ENCODE measurements at regions not wholly inside any gene's neighbourhood (a gene's known extent, or its start where the extent isn't known, plus 50 kb on each side); places are given as distances from the start of the nearest gene placed in this dataset.
"Not testable (repeated sequence)": the region's sequence is repeated elsewhere in the genome, so short reads cannot be mapped to it uniquely, and the experiment has no call there.

- H3K9me3 ChIP-seq = no peaks in the 10 kb centered on the region
- no peak overlapping the region for H3K9ac ChIP-seq
- H3K4me3 ChIP-seq = no peak overlapping the region
- no peaks in the 10 kb centered on the region for H3K4me1 ChIP-seq
- no peaks in the 10 kb centered on the region for H3K36me3 ChIP-seq
- H4K20me1 ChIP-seq = no peaks in the 10 kb centered on the region
- H3K27ac ChIP-seq = no peak overlapping the region
- TF ChIP-seq Cebpa-rat (IDR thresholded peaks at IDR 0.05) = no peak
- no peaks in the 10 kb centered on the region for H3K27me3 ChIP-seq
- H3K4me2 ChIP-seq = no peak overlapping the region
These were observed 632.9 kb upstream of the CELF4 start for GRCh38 chr18:38198526-38198925.

DNA sequence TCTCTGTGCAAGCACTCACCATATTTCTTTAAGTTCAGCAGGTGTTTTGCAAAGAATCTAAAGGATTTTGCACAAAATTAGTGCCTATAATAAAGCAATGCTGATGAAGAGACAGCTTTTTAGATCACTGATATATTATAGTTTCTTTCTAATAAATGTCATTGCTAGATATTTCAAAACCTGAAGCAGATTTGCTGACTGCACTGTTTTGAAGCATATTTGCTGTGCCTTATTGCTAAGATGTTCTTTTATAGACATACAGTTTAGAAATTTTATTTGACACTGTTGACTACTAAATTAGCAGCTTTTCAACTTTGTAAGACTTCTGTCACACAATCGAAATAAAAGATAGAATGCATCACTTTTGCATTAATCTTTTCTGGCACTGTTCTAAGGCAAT, 620.9 kb upstream of the CELF4 start:
- no peak for TF ChIP-seq Cebpa-rat (IDR thresholded peaks at IDR 0.05)
- Histone ChIP-seq H3K9me3 (peaks cover 19% of the 10 kb centered on the region), H3K27me3 (no peaks in the 10 kb centered on the region), H4K20me1 (no peaks in the 10 kb centered on the region), H3K9ac (no peak overlapping the region), H3K4me1 (no peaks in the 10 kb centered on the region), H3K4me2 (no peak overlapping the region), H3K36me3 (no peaks in the 10 kb centered on the region), H3K27ac (no peak overlapping the region), H3K4me3 (no peak overlapping the region)

DNA sequence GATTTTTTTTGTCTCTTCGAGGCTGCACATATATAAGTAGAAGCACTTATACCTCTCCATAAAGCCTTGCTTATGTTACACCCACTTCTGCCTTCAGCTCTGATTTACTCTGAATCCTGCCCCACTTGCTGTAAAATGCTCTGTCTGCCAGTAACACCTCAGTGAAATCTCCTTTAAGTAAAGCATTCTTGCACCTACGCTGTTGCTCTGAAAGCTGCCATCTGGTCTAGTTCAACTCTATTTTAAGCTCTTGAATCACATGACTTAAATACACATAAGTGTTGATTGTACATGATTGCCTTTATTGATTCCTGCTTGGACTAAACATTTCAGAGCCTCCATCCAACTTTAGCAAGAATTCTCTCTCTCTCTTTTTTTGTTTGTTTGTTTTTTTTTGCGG, 609.0 kb upstream of the CELF4 start:
- H3K4me2 ChIP-seq = no peak overlapping the region
- H3K27me3 ChIP-seq = no peaks in the 10 kb centered on the region
- no peaks in the 10 kb centered on the region for H3K36me3 ChIP-seq
- H4K20me1 ChIP-seq = no peaks in the 10 kb centered on the region
- no peak overlapping the region for H3K4me3 ChIP-seq
- H3K4me1 ChIP-seq = peaks cover 6% of the 10 kb centered on the region; the same call in 1 of the 2 replicates
- no peak for TF ChIP-seq Cebpa-rat (IDR thresholded peaks at IDR 0.05)
- no peak overlapping the region for H3K9ac ChIP-seq
- no peaks in the 10 kb centered on the region for H3K9me3 ChIP-seq
- no peak overlapping the region for H3K27ac ChIP-seq

DNA sequence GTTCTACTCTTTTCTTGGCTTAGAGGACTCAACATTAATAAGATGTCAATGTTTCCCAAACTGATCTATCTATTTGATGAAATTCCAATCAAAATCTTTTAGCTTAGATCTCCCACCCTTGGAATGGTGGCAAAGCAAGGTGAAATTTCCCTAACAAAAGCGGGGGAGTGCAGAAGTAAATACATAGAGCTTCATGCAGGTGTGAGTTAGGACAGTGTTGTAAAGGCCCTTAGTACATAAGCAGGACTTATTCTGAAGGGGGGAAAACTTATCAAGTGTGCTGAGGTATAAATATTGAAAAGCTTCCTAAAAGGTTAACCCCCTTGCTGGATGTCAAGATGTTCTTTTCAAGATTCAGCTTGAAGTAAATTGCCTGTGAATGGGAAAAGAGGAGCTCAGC, 608.6 kb upstream of the CELF4 start:
- Histone ChIP-seq H3K27ac (no peak overlapping the region), H3K9ac (no peak overlapping the region), H3K27me3 (no peaks in the 10 kb centered on the region), H4K20me1 (no peaks in the 10 kb centered on the region), H3K4me2 (no peak overlapping the region), H3K9me3 (no peaks in the 10 kb centered on the region), H3K36me3 (no peaks in the 10 kb centered on the region), H3K4me1 (peaks cover 6% of the 10 kb centered on the region; the same call in 1 of the 2 replicates), H3K4me3 (no peak overlapping the region)
- no peak for TF ChIP-seq Cebpa-rat (IDR thresholded peaks at IDR 0.05)

- no peaks in the 10 kb centered on the region for H3K9me3 ChIP-seq
- TF ChIP-seq Cebpa-rat (IDR thresholded peaks at IDR 0.05) = no peak
- H3K36me3 ChIP-seq = no peaks in the 10 kb centered on the region
- no peaks in the 10 kb centered on the region for H3K27me3 ChIP-seq
- H3K27ac ChIP-seq = no peak overlapping the region
- no peaks in the 10 kb centered on the region for H4K20me1 ChIP-seq
- H3K4me2 ChIP-seq = no peak overlapping the region
- no peak overlapping the region for H3K9ac ChIP-seq
- H3K4me1 ChIP-seq = no peaks in the 10 kb centered on the region
- H3K4me3 ChIP-seq = no peak overlapping the region
These were observed 605.2 kb upstream of the CELF4 start for GRCh38 chr18:38170845-38171244.

GRCh38 chr18:38167623-38168022, 602.0 kb upstream of the CELF4 start:
- TF ChIP-seq Cebpa-rat (IDR thresholded peaks at IDR 0.05) = no peak
- no peaks in the 10 kb centered on the region for H3K9me3 ChIP-seq
- no peaks in the 10 kb centered on the region for H3K4me1 ChIP-seq
- no peaks in the 10 kb centered on the region for H4K20me1 ChIP-seq
- no peak overlapping the region for H3K27ac ChIP-seq
- H3K4me2 ChIP-seq = no peak overlapping the region
- no peaks in the 10 kb centered on the region for H3K36me3 ChIP-seq
- H3K4me3 ChIP-seq = no peak overlapping the region
- H3K27me3 ChIP-seq = no peaks in the 10 kb centered on the region
- H3K9ac ChIP-seq = no peak overlapping the region

- H3K4me2 ChIP-seq, H3K27ac ChIP-seq, H3K36me3 ChIP-seq, H3K4me3 ChIP-seq, H3K4me1 ChIP-seq, H3K9me3 ChIP-seq, H4K20me1 ChIP-seq, H3K9ac ChIP-seq, H3K27me3 ChIP-seq: not testable (repeated sequence)
These were observed 587.5 kb upstream of the CELF4 start for GRCh38 chr18:38153116-38153515.

- Histone ChIP-seq H3K4me3 (no peak overlapping the region), H3K27ac (no peak overlapping the region), H3K27me3 (no peaks in the 10 kb centered on the region), H3K9me3 (no peaks in the 10 kb centered on the region), H3K36me3 (no peaks in the 10 kb centered on the region), H3K4me2 (no peak overlapping the region), H4K20me1 (no peaks in the 10 kb centered on the region), H3K4me1 (no peaks in the 10 kb centered on the region), H3K9ac (no peak overlapping the region)
- no peak for TF ChIP-seq Cebpa-rat (IDR thresholded peaks at IDR 0.05)
These were observed 551.1 kb upstream of the CELF4 start for GRCh38 chr18:38116716-38117115.

- no peaks in the 10 kb centered on the region for H3K36me3 ChIP-seq
- no peak overlapping the region for H3K9ac ChIP-seq
- H3K27ac ChIP-seq = no peak overlapping the region
- H3K4me3 ChIP-seq = no peak overlapping the region
- no peaks in the 10 kb centered on the region for H3K4me1 ChIP-seq
- H3K27me3 ChIP-seq = no peaks in the 10 kb centered on the region
- H4K20me1 ChIP-seq = no peaks in the 10 kb centered on the region
- H3K4me2 ChIP-seq = no peak overlapping the region
- H3K9me3 ChIP-seq = no peaks in the 10 kb centered on the region
- no peak for TF ChIP-seq Cebpa-rat (IDR thresholded peaks at IDR 0.05)
These were observed 549.6 kb upstream of the CELF4 start for GRCh38 chr18:38115201-38115600.

DNA sequence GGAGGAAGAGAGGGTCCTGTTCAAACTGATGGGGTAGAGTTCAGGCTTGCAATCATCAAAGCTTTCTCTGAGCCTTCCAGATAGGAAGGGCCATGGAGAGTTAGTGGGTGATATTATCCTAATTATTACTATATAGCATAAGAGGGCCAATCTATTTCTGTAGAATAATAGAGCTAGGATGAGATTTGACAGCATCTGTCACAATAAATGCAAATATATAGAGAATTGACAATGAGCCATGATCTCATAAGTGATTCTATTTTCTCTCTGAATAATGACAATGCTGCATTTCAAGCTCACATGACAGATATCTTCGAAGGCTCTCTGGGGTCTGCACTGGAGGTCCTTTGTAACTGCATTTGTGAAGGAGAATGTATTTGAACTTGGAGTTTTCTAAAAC, 521.9 kb upstream of the CELF4 start:
- Histone ChIP-seq H3K4me3 (no peak overlapping the region), H3K27me3 (no peaks in the 10 kb centered on the region), H3K9ac (no peak overlapping the region), H4K20me1 (no peaks in the 10 kb centered on the region), H3K4me2 (no peak overlapping the region), H3K36me3 (no peaks in the 10 kb centered on the region), H3K4me1 (no peaks in the 10 kb centered on the region), H3K27ac (no peak overlapping the region), H3K9me3 (no peaks in the 10 kb centered on the region)
- no peak for TF ChIP-seq Cebpa-rat (IDR thresholded peaks at IDR 0.05)

- no peaks in the 10 kb centered on the region for H3K36me3 ChIP-seq
- H3K4me1 ChIP-seq = no peaks in the 10 kb centered on the region
- no peaks in the 10 kb centered on the region for H3K9me3 ChIP-seq
- TF ChIP-seq Cebpa-rat (IDR thresholded peaks at IDR 0.05) = no peak
- no peak overlapping the region for H3K9ac ChIP-seq
- H3K27me3 ChIP-seq = no peaks in the 10 kb centered on the region
- no peak overlapping the region for H3K4me2 ChIP-seq
- no peak overlapping the region for H3K27ac ChIP-seq
- H4K20me1 ChIP-seq = no peaks in the 10 kb centered on the region
- no peak overlapping the region for H3K4me3 ChIP-seq
These were observed 515.9 kb upstream of the CELF4 start for GRCh38 chr18:38081516-38081915.
